ENCODE measurements at regions not wholly inside any gene's neighbourhood (a gene's known extent, or its start where the extent isn't known, plus 50 kb on each side); places are given as distances from the start of the nearest gene placed in this dataset.

DNA sequence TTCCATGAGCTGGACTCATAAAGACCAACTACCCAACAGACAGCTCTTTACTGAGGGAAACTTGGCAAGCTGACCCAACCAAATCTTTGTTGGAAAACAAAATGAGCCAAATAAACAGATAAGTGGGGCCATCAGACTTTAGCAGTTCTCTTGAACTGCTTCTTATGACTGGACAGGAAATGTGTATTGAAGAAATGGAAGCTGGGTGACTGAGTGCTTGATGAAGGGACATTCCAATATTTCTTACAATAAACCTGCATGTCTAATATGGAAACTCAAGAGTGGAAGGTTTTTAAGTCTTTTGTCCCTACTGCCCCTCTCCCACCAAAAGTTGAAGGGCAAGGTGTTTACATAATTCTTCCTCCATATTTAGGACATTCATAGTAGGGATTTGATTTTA, 218.8 kb upstream of the NR4A3 start:
- no peak overlapping the region for H3K4me3 ChIP-seq (ENCODE audit: low read depth, low read length)
- DNase-seq (ENCODE audit: low read depth): no peak
- TF ChIP-seq CTCF (IDR thresholded peaks at IDR 0.05; ENCODE audit: low read depth, low read length, missing control alignments): no peak

- DNase-seq (ENCODE audit: low read depth): no peak
- TF ChIP-seq CTCF (IDR thresholded peaks at IDR 0.05; ENCODE audit: low read depth, low read length, missing control alignments): no peak
- H3K4me3 ChIP-seq (ENCODE audit: low read depth, low read length): no peak overlapping the region
Measured at GRCh38 chr9:99605016-99605743, 216.5 kb upstream of the NR4A3 start.

DNA sequence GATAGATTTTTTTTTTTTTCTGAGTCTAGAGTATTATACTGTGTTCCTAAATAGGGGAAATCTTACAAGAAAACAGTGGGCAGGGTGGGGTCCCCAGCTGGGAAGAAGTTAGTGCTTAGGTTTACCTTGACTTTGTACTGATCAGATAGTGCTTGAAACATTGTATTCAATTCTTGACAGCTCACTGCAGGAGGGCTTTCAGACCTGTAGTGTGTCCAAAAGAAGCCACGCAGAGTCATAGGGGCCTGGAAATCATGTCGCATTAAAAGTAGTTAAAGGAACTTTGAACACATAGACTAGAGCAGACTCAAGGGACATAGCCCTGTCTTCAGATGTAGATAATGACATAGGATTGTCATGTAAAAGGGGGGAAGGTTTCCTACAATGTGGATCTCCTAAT, 215.4 kb upstream of the NR4A3 start:
- no peak for TF ChIP-seq CTCF (IDR thresholded peaks at IDR 0.05; ENCODE audit: low read depth, low read length, missing control alignments)
- no peak overlapping the region for H3K4me3 ChIP-seq (ENCODE audit: low read depth, low read length)
- no peak for DNase-seq (ENCODE audit: low read depth)

- DNase-seq (ENCODE audit: low read depth): no peak
- TF ChIP-seq CTCF (IDR thresholded peaks at IDR 0.05; ENCODE audit: low read depth, low read length, missing control alignments): no peak
- no peak overlapping the region for H3K4me3 ChIP-seq (ENCODE audit: low read depth, low read length)
Measured at GRCh38 chr9:99606957-99607356, 214.7 kb upstream of the NR4A3 start.

GRCh38 chr9:99607842-99608448, 213.7 kb upstream of the NR4A3 start:
- no peak for DNase-seq (ENCODE audit: low read depth)

DNA sequence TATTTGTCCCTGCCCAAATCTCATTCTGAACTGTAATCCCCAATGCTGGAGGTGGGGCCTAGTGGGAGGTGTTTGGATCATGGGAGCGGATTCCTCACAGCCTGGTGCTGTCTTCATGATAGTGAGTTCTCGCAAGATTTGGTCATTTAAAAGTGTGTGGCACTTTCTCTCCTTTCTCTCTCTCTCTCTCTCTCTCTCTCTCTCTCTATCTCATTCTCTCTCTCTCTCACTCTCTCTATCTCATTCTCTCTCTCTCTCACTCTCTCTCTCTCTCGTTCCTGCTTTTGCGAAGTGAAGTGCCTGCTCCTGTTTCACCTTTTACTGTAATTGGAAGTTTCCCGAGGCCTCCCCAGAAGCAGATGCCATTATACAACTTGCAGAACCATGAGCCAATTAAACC, 207.3 kb upstream of the NR4A3 start:
- H3K4me3 ChIP-seq (ENCODE audit: low read depth, low read length): no peak overlapping the region
- DNase-seq (ENCODE audit: low read depth): no peak
- TF ChIP-seq CTCF (IDR thresholded peaks at IDR 0.05; ENCODE audit: low read depth, low read length, missing control alignments): no peak

More at GRCh38 chr9:99607842-99608448, 213.7 kb upstream of the NR4A3 start:
- H3K4me3 ChIP-seq (ENCODE audit: low read depth, low read length): no peak overlapping the region
- no peak for TF ChIP-seq CTCF (IDR thresholded peaks at IDR 0.05; ENCODE audit: low read depth, low read length, missing control alignments)

DNA sequence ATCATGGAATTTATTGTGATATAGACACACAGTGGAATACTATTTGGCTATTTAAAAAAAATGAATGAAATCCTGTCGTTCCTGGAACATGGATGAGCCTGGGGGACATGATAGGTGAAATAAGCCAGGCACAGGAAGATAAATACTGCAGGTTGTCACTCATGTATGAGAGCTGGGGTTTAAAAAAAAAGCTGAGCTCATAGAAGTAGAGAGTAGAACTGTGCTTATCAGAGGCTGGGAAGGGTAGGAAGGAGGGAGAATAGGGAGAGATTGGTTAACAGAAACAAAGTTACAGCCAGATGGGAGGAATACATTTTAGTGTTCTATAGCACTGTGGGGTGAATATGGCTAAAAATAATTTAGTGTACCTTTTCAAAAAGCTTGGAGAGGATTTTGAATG, 200.6 kb upstream of the NR4A3 start:
- H3K4me3 ChIP-seq (ENCODE audit: low read depth, low read length): no peak overlapping the region
- no peak for DNase-seq (ENCODE audit: low read depth)
- TF ChIP-seq CTCF (IDR thresholded peaks at IDR 0.05; ENCODE audit: low read depth, low read length, missing control alignments): no peak
